Body of pancreas (tissue), 4 donors: ENCODE measurements at regions not wholly inside any gene's neighbourhood (a gene's known extent, or its start where the extent isn't known, plus 50 kb on each side); places are given as distances from the start of the nearest gene placed in this dataset.
"Not testable (repeated sequence)": the region's sequence is repeated elsewhere in the genome, so short reads cannot be mapped to it uniquely, and the experiment has no call there.

Experiments used
- ATAC-seq: fragments of 150-250 bp; one replicate; pipeline ENCODE4 v1.9.1; 2016
- DNase-seq, 4 donors: peaks; one replicate each; pipeline ENCODE4 v3.0.0-alpha.2; 2019
- H3K27ac ChIP-seq, 4 donors: fragments of 200-600 bp; sonication (generic); 1 replicate in 3 of 4; 2 replicates in 1 of 4; pipeline versions ENCODE4 v1.5.1 to v1.6.1; 2016 to 2019; ENCODE audit warnings: mild to moderate bottlenecking in 1 of 4, mixed read lengths in 1 of 4, moderate library complexity in 1 of 4
- H3K27me3 ChIP-seq, 2 donors: fragments of 200-600 bp; sonication (generic); one replicate each; pipeline ENCODE4 v1.6.0; 2016; ENCODE audit warnings: mild to moderate bottlenecking in 1 of 2
- H3K36me3 ChIP-seq, 2 donors: fragments of 200-600 bp; sonication (generic); replicated peaks in 1 of 2; 2 replicates each; pipeline ENCODE4 v1.5.1; 2016; ENCODE audit warnings: low read depth in 2 of 2; ENCODE audit not compliant: insufficient read depth in 1 of 2
- H3K4me1 ChIP-seq: fragments of 200-600 bp; sonication (generic); one replicate; pipeline ENCODE4 v1.6.0; 2016
- H3K4me3 ChIP-seq, 2 donors: fragments of 200-600 bp; sonication (generic); 1 replicate in 1 of 2; 2 replicates in 1 of 2; pipeline ENCODE4 v1.5.1; 2016 to 2019
- H3K9me3 ChIP-seq, 3 donors: fragments of 200-600 bp; sonication (generic); 1 replicate in 2 of 3; 2 replicates in 1 of 3; pipeline ENCODE4 v1.5.1; 2016
- CTCF ChIP-seq, 7 experiments: fragments of 450-650 bp in 4 of 7; fragments of 200-600 bp in 3 of 7; sonication (generic) in 3 of 7; IDR thresholded peaks; one replicate each; pipeline ENCODE4 v1.5.1; 2016 to 2019; ENCODE audit warnings: antibody characterized with exemption in 7 of 7
- POLR2A ChIP-seq, 3 donors: fragments of 450-650 bp; IDR thresholded peaks; one replicate each; pipeline ENCODE4 v1.6.1; 2016; ENCODE audit warnings: antibody characterized with exemption in 3 of 3, mild to moderate bottlenecking in 2 of 3
- WGBS, 2 donors: methylation state at CpG; one replicate each; pipeline ENCODE4 v1.1.5; 2017; 5-methylcytosine and 5-hydroxymethylcytosine counted together
- intact Hi-C: fragments of 100-400 bp; cut with DNase I; formaldehyde crosslinking; loops from one replicate; pipeline ENCODE4 v1.15.1; 2023

- no peaks in the 10 kb centered on the region for H3K9me3 ChIP-seq
- DNase-seq = no peak
- no peak for TF ChIP-seq POLR2A (IDR thresholded peaks at IDR 0.05)
- no peak for TF ChIP-seq CTCF (IDR thresholded peaks at IDR 0.05)
- ATAC-seq = no peak
- no peak overlapping the region for H3K4me3 ChIP-seq
- H3K4me1 ChIP-seq = no peaks in the 10 kb centered on the region
- H3K36me3 ChIP-seq = no peaks in the 10 kb centered on the region
- H3K27me3 ChIP-seq = no peaks in the 10 kb centered on the region
- H3K27ac ChIP-seq = no peak overlapping the region
- 96% methylated on average over 3 of the region's 3 CpGs for WGBS, 2 donors
- intact Hi-C loops = no loop called here
Measured at GRCh38 chr13:90934741-90935140, 412.7 kb upstream of the MIR17HG start.

DNA sequence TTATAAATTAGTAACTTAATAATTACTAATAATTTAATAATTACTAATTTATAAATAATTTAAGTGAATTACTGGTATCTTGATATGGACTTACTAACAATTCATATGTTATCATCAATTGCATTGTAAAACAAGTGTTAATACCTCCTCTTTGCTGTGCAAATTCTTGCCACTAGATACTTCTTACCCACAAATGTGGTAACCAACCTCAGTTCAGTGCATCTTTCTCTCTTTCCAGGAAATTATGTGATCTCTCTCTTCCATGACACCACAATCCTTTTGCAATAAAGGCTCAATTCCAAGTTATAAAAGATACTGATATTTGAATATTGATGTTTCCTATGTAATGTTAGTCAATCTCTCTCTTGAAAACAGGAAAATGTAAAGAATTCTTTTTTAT lies 408.6 kb upstream of the MIR17HG start:
- Histone ChIP-seq H3K4me3 (no peak overlapping the region), H3K4me1 (no peaks in the 10 kb centered on the region), H3K27ac (no peak overlapping the region), H3K27me3 (no peaks in the 10 kb centered on the region), H3K9me3 (no peaks in the 10 kb centered on the region), H3K36me3 (no peaks in the 10 kb centered on the region)
- ATAC-seq = no peak
- intact Hi-C loops = no loop called here
- no peak for DNase-seq
- TF ChIP-seq CTCF (IDR thresholded peaks at IDR 0.05) (no peak), POLR2A (IDR thresholded peaks at IDR 0.05) (no peak)

DNA sequence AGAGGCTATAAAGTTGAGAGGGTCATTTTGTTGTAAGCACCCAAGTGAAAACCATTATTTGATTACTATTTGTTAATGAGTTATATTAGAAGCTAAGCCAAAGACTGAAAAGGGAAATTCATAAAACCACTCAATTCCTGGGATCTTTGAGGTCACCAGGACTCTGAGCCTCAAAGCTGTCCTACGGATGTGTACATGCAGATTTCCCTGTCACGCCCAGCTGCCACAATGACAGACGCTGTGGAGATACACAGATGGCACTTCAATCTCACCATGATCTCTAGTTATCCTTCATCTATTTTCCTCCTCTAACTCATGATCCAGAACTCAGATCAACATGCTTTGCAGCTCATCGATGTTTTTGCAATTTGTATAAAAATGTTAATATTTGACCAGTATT lies 403.5 kb upstream of the MIR17HG start:
- ATAC-seq = no peak
- Histone ChIP-seq H3K27me3 (no peaks in the 10 kb centered on the region), H3K9me3 (no peaks in the 10 kb centered on the region), H3K4me1 (no peaks in the 10 kb centered on the region), H3K27ac (no peak overlapping the region), H3K4me3 (no peak overlapping the region), H3K36me3 (no peaks in the 10 kb centered on the region)
- no peak for DNase-seq
- TF ChIP-seq CTCF (IDR thresholded peaks at IDR 0.05) (no peak), POLR2A (IDR thresholded peaks at IDR 0.05) (no peak)
- intact Hi-C loops = no loop called here
- WGBS, 2 donors = 69 to 77% methylated on average over 4 of the region's 4 CpGs

GRCh38 chr13:90945146-90945545 lies 402.3 kb upstream of the MIR17HG start:
- H3K27ac ChIP-seq, H3K27me3 ChIP-seq, H3K4me3 ChIP-seq, ATAC-seq, H3K4me1 ChIP-seq, DNase-seq, H3K36me3 ChIP-seq, intact Hi-C loops, H3K9me3 ChIP-seq: not testable (repeated sequence)
- WGBS, 2 donors = 87 to 95% methylated on average over 3 of the region's 3 CpGs

GRCh38 chr13:90946125-90946524 lies 401.4 kb upstream of the MIR17HG start:
- ATAC-seq, intact Hi-C loops, H3K4me3 ChIP-seq, H3K27me3 ChIP-seq, H3K4me1 ChIP-seq, H3K27ac ChIP-seq, H3K9me3 ChIP-seq, H3K36me3 ChIP-seq, DNase-seq: not testable (repeated sequence)
- WGBS, 2 donors = 71 to 77% methylated on average over 5 of the region's 5 CpGs

DNA sequence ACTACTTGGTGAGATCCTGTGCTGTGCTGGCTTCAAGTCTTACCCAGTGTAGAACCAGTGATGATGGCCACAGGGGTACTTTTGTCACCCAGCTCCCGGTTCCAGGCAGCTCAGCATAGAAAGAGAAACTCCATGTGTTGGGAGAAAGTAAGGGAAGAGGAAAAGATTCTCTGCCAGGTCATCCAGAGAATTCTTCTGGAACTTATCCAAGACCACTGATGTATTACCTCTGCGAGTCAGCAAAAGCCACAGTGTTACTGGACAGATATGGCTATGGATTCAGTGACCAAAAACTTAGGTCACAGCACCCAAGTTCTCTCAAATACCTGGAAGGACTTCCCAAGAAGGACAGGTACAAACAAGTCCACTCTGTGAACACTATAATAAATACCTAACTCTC lies 399.5 kb upstream of the MIR17HG start:
- Histone ChIP-seq H3K27me3 (no peaks in the 10 kb centered on the region), H3K27ac (no peak overlapping the region), H3K36me3 (no peaks in the 10 kb centered on the region), H3K4me3 (no peak overlapping the region), H3K9me3 (no peaks in the 10 kb centered on the region), H3K4me1 (peaks cover 4% of the 10 kb centered on the region)
- intact Hi-C loops = no loop called here
- ATAC-seq (no peak), DNase-seq (no peak)
- 82 to 87% methylated on average over 2 of the region's 2 CpGs for WGBS, 2 donors
- TF ChIP-seq POLR2A (IDR thresholded peaks at IDR 0.05) (no peak), CTCF (IDR thresholded peaks at IDR 0.05) (no peak)
